Motor neuron (in vitro differentiated cells): ENCODE measurements at regions not wholly inside any gene's neighbourhood (a gene's known extent, or its start where the extent isn't known, plus 50 kb on each side); places are given as distances from the start of the nearest gene placed in this dataset.
A peak's percentile ranks its signal among the peaks of the same experiment; 100 is the strongest.
"Not testable (repeated sequence)": the region's sequence is repeated elsewhere in the genome, so short reads cannot be mapped to it uniquely, and the experiment has no call there.

Experiments used
- ATAC-seq, 8 experiments: fragments of 200-7000 bp; cut with Tn5 transposase; replicated peaks in 6 of 8; 2 replicates each; pipeline ENCODE4 v1.8.0; 2021; ENCODE audit warnings: mild to moderate bottlenecking in 8 of 8, moderate library complexity in 8 of 8
- H3K27ac ChIP-seq, 2 donors: fragments of 250-450 bp; sonication (Bioruptor Pico); 2 replicates each; pipeline ENCODE4 v1.9.0; 2021; ENCODE audit warnings: antibody characterized with exemption in 2 of 2, mild to moderate bottlenecking in 2 of 2, moderate library complexity in 1 of 2
- H3K4me1 ChIP-seq, 2 donors: fragments of 250-450 bp; sonication (Bioruptor Pico); replicated peaks in 1 of 2; 2 replicates each; pipeline ENCODE4 v1.6.1; 2021; ENCODE audit warnings: antibody characterized with exemption in 2 of 2, mild to moderate bottlenecking in 2 of 2, moderate library complexity in 1 of 2
- H3K4me3 ChIP-seq, 5 donors: fragments of 250-450 bp; sonication (Bioruptor Pico); 2 replicates each; pipeline ENCODE4 v1.9.0; 2021; ENCODE audit warnings: antibody characterized with exemption in 5 of 5, mild to moderate bottlenecking in 5 of 5, moderate library complexity in 4 of 5
- whole genome bisulfite sequencing, 10 experiments: fragments of 450-650 bp; shearing (Covaris generic); methylation state at CpG; one replicate each; pipeline ENCODE4 v1.0.0; 2022; 5-methylcytosine and 5-hydroxymethylcytosine counted together
- in situ Hi-C, 9 experiments: fragments of 400-800 bp; cut with MboI; loops; one replicate each; pipeline ENCODE4 v1.15.0; 2021; ENCODE audit warnings: low sequenced_read_pairs in 9 of 9, low pct_unique_long_range_greater_than_20kb in 2 of 9; ENCODE audit not compliant: unreplicated experiment in 9 of 9

DNA sequence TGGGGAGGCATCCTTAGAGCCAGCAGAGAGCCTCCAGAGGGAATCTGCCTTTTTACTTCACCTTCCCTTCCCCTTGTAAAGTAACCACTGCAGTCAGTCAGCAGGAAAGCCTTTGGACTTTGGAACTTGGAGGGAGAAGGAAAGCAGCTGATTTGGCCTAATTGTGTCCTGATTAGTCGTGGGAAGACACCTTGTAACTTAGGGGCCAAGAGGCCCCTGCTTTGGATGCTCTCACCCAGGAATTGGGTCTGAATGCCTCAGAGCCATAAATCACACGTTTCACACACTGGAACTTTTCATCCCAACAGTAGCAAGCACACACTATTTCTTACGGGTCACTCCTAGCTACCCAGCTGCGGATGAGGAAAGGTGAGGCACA is 81.0 kb upstream of the PPM1B start:
- peaks cover 2 to 9% of the 10 kb centered on the region in 2 donors for H3K4me1 ChIP-seq
- peak in 1 of 8 experiments; percentile 39 for ATAC-seq
- H3K27ac ChIP-seq: no peak overlapping the region
- in situ Hi-C loops: loop anchor here in 1 of 9 experiments (25.0 kb wide), 1 partner anchor 200 kb away; the partner anchor contains the start of gene SLC3A1
- H3K4me3 ChIP-seq: peak overlapping the region in 1 of 5 donors; percentile 24
- WGBS, 10 experiments: 20 to 83% (median 35%) methylated on average over 1 to 4 of the region's 4 CpGs; no CpG with 5 or more reads in 4 of the 10 experiments

GRCh38 chr2:44092519-44092918 is 76.2 kb upstream of the PPM1B start:
- not testable (repeated sequence) for H3K4me1 ChIP-seq, H3K4me3 ChIP-seq, H3K27ac ChIP-seq, ATAC-seq
- 51 to 100% (median 95%) methylated on average over 1 to 5 of the region's 5 CpGs; no CpG with 5 or more reads in 1 of the 10 experiments for WGBS, 10 experiments
- in situ Hi-C loops: loop anchor here in 1 of 9 experiments (25.0 kb wide), 1 partner anchor 195 kb away; the partner anchor contains the start of gene SLC3A1

DNA sequence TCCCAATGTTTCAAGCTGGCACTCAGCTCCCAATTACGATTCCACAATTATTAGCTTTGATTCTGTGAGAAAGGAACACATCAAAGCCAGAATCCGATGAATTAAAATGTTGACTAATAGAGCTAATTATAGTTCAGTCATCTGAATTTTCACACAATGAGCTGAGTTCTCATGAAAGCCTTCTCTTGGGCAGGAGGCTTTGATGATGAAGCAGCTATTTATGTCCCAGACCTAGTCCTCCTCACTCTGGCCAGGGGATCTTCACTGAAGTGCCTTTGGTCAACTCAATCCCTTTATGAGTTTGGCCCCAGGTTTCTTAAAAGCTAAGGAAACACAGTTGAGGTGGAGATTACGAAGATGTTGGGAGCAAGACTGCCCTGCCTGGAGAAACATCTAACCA is 74.7 kb upstream of the PPM1B start:
- in situ Hi-C loops: loop anchor here in 1 of 9 experiments (25.0 kb wide), 1 partner anchor 193 kb away; the partner anchor contains the start of gene SLC3A1
- Histone ChIP-seq H3K4me3 (no peak overlapping the region), H3K27ac (no peak overlapping the region), H3K4me1 (no peaks in the 10 kb centered on the region)
- ATAC-seq: no peak
- 39 to 100% (median 81%) methylated on average over 1 to 3 of the region's 3 CpGs for WGBS, 10 experiments

DNA sequence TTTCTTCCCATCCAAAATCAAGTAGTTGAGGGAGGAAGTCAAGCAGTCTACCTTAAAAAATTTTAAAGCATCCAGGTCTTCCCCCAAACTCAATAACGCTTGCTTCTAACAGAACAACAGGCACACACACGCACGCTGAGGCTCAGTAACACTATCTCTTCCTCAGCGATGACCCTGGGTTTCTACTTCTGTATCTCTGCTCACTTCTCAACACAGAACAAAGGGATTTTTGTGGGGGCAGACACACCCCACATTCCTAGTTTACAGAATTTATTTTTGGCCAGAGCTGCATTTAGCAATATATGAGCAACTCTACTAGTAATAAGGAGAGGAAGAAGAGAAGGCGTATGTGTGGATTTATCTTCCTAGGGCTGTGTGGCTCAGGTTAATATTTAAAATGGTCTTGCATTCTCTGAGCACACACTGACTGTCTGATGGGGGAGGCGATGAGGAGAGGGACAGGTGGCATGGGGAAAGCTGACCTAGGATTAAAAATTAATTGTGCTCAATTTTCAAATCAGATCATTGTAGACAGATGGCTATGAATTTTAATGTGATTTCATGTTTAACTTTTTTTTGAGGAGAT is 71.3 kb upstream of the PPM1B start:
- WGBS, 10 experiments: 60 to 100% (median 83%) methylated on average over 1 to 6 of the region's 6 CpGs; no CpG with 5 or more reads in 2 of the 10 experiments
- in situ Hi-C loops: loop anchor here in 1 of 9 experiments (25.0 kb wide), 1 partner anchor 190 kb away; the partner anchor contains the start of gene SLC3A1
- no peaks in the 10 kb centered on the region for H3K4me1 ChIP-seq
- H3K4me3 ChIP-seq: no peak overlapping the region
- H3K27ac ChIP-seq: no peak overlapping the region
- ATAC-seq: no peak

- Histone ChIP-seq H3K4me3 (no peak overlapping the region), H3K27ac (no peak overlapping the region), H3K4me1 (no peaks in the 10 kb centered on the region)
- ATAC-seq: no peak
- 14 to 100% (median 50%) methylated on average over 1 to 2 of the region's 3 CpGs; no CpG with 5 or more reads in 4 of the 10 experiments for WGBS, 10 experiments
- in situ Hi-C loops: loop anchor here in 1 of 9 experiments (25.0 kb wide), 1 partner anchor 189 kb away; the partner anchor contains the start of gene SLC3A1
Observed at GRCh38 chr2:44098050-44098449, 70.6 kb upstream of the PPM1B start.

DNA sequence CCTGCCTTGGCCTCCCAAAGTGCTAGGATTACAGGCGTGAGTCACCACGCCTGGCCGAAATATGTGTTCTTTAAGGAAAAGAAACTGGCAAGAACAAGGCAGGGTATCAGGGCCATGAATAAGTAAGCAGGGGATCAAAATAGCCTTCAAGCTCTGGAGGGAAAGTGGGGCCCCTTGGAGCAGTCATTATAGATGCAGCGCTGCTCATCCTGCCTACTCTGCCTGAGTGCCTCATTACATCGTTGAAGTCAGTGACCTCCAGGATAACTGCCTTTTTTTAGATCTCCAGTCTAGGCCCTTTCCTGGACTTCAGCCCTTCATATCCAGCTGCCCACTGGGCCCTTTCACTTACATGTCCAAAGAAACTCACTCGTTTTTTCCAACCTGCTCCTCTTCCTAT is 69.8 kb upstream of the PPM1B start:
- in situ Hi-C loops: loop anchor here in 1 of 9 experiments (25.0 kb wide), 1 partner anchor 188 kb away; the partner anchor contains the start of gene SLC3A1
- H3K4me3 ChIP-seq: no peak overlapping the region
- 60 to 91% (median 78%) methylated on average over 1 to 6 of the region's 6 CpGs for WGBS, 10 experiments
- no peak overlapping the region for H3K27ac ChIP-seq
- H3K4me1 ChIP-seq: no peaks in the 10 kb centered on the region
- ATAC-seq: no peak

- 0 to 100% (median 83%) methylated on average over 1 to 3 of the region's 3 CpGs; no CpG with 5 or more reads in 3 of the 10 experiments for WGBS, 10 experiments
- in situ Hi-C loops: no loop called here
- Histone ChIP-seq H3K4me1 (no peaks in the 10 kb centered on the region), H3K27ac (no peak overlapping the region), H3K4me3 (no peak overlapping the region)
- ATAC-seq: peak in 3 of 8 experiments; percentile 58 to 100 (median 100)
Observed at GRCh38 chr2:44100351-44100750, 68.3 kb upstream of the PPM1B start.

DNA sequence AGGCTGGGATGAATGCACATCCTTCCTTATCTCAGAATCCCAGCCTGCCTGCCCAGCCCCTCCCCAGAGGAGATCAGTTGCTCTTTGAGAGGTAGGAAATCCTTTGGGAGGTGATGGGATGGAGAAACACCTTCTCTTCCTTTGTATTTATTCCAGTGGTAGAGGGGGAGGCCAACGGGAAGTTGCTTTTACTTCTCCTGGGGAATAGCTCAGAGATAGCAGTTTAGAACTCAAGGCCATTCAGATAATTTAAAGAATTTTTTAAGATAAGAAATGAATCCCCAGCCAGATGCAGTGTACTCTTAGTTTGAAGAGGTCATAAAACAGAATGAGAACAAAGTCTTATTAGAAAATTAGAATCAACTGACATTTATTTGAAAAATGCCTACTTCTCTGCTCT is 67.4 kb upstream of the PPM1B start:
- ATAC-seq: no peak

DNA sequence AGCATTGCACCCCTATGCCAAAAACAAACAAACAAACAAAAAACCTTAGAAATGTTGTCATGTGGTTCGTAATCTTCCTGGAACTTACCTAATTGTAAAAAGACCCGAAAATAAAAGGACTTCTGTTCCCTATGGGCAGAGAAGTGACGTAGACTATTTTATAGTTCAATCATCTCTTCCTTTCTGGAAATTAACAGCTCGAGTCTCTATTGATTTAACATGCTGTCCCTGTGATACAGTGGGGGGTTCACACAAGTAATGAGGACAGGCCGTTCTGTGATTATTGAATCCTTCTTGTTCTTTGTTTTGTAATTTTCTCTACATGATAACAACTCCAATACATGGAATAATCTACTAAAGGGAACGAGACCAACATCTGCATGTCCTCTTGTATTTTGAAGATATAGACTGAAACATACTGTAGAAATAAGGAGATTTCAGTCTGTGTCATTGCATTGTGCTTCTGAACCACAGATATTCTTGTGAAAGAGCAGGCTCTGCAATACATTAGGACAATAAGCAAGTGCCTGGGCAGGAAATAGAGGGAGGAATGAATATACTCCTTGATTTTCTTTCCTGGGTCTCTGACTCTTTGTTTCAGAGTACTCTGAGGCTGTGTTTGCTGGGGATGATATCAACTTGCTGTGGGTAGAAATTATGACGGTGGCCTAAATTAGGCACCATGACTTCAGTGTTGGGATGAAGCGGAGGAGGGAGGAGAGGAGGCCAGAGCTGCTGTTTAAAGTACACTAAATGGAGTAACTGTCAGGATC is 65.7 kb upstream of the PPM1B start:
- WGBS, 10 experiments: 37 to 97% (median 73%) methylated on average over 4 to 7 of the region's 8 CpGs; no CpG with 5 or more reads in 1 of the 10 experiments
- Histone ChIP-seq H3K27ac (no peak overlapping the region), H3K4me1 (no peaks in the 10 kb centered on the region), H3K4me3 (no peak overlapping the region)
- in situ Hi-C loops: no loop called here
- ATAC-seq: peak in 1 of 8 experiments; percentile 48

More for the DNA sequence above, 67.4 kb upstream of the PPM1B start:
- no peak overlapping the region for H3K27ac ChIP-seq
- no peak overlapping the region for H3K4me3 ChIP-seq
- no peaks in the 10 kb centered on the region for H3K4me1 ChIP-seq
- 63 to 100% (median 100%) methylated on average over 1 of the region's 1 CpG; no CpG with 5 or more reads in 5 of the 10 experiments for WGBS, 10 experiments
- in situ Hi-C loops: no loop called here

GRCh38 chr2:44103639-44104038 is 65.0 kb upstream of the PPM1B start:
- in situ Hi-C loops: no loop called here
- no peak for ATAC-seq
- H3K4me1 ChIP-seq: no peaks in the 10 kb centered on the region
- WGBS, 10 experiments: 43 to 100% (median 90%) methylated on average over 1 to 6 of the region's 6 CpGs; no CpG with 5 or more reads in 2 of the 10 experiments
- no peak overlapping the region for H3K27ac ChIP-seq
- H3K4me3 ChIP-seq: no peak overlapping the region

GRCh38 chr2:44104855-44105271 is 63.8 kb upstream of the PPM1B start:
- in situ Hi-C loops: no loop called here
- no peak overlapping the region for H3K27ac ChIP-seq
- H3K4me3 ChIP-seq: no peak overlapping the region
- no peaks in the 10 kb centered on the region for H3K4me1 ChIP-seq
- 50 to 100% (median 80%) methylated on average over 1 of the region's 1 CpG; no CpG with 5 or more reads in 5 of the 10 experiments for WGBS, 10 experiments
- no peak for ATAC-seq

- in situ Hi-C loops, ATAC-seq, H3K27ac ChIP-seq, H3K4me3 ChIP-seq, H3K4me1 ChIP-seq: not testable (repeated sequence)
- WGBS, 10 experiments: 67 to 90% (median 80%) methylated on average over 1 to 9 of the region's 9 CpGs; no CpG with 5 or more reads in 4 of the 10 experiments
Observed at GRCh38 chr2:44106509-44106908, 62.2 kb upstream of the PPM1B start.

GRCh38 chr2:44107086-44107740 is 61.5 kb upstream of the PPM1B start:
- WGBS, 10 experiments: 0 to 90% (median 77%) methylated on average over 1 to 4 of the region's 5 CpGs; no CpG with 5 or more reads in 2 of the 10 experiments
- Histone ChIP-seq H3K4me1 (no peaks in the 10 kb centered on the region), H3K27ac (no peak overlapping the region), H3K4me3 (no peak overlapping the region)
- in situ Hi-C loops: no loop called here
- no peak for ATAC-seq
